Psoas muscle (tissue), 7 donors: ENCODE measurements at regions not wholly inside any gene's neighbourhood (a gene's known extent, or its start where the extent isn't known, plus 50 kb on each side); places are given as distances from the start of the nearest gene placed in this dataset.

ENCODE experiments used
- ATAC-seq, 4 donors: fragments of 200-7000 bp; cut with Tn5 transposase; one replicate each; pipeline ENCODE4 v1.9.1; 2020; ENCODE audit warnings: moderate library complexity in 3 of 4, mild to moderate bottlenecking in 2 of 4
- DNase-seq, 2 donors: peaks; one replicate each; pipeline ENCODE4 v3.0.0-alpha.2; 2020
- H3K27ac ChIP-seq: fragments of 200-600 bp; one replicate; pipeline ENCODE4 v1.8.0; 2022
- H3K27me3 ChIP-seq, 3 donors: fragments of 200-600 bp in 1 of 3; one replicate each; pipeline versions ENCODE4 v1.6.1 to v1.8.0; 2013 to 2022; ENCODE audit warnings: low read length in 2 of 3, mild to moderate bottlenecking in 2 of 3, moderate library complexity in 1 of 3; ENCODE audit not compliant: insufficient read depth in 3 of 3
- H3K36me3 ChIP-seq, 2 donors: fragments of 200-600 bp in 1 of 2; one replicate each; pipeline versions ENCODE4 v1.6.1 to v1.8.0; 2013 to 2022; ENCODE audit warnings: low read depth in 1 of 2, mild to moderate bottlenecking in 1 of 2, moderate library complexity in 1 of 2; ENCODE audit not compliant: insufficient read depth in 1 of 2
- H3K4me1 ChIP-seq: fragments of 200-600 bp; one replicate; pipeline ENCODE4 v1.8.0; 2022
- H3K4me3 ChIP-seq: fragments of 200-600 bp; one replicate; pipeline ENCODE4 v1.8.0; 2022; ENCODE audit warnings: mild to moderate bottlenecking
- H3K9me3 ChIP-seq: fragments of 200-600 bp; one replicate; pipeline ENCODE4 v1.8.0; 2022
- WGBS, 3 donors: extraction: QIAGEN DNeasy Blood & Tissue Kit; methylation state at CpG; one replicate each; pipeline versions ENCODE4 v1.1.6 to v1.1.7; 2013; 5-methylcytosine and 5-hydroxymethylcytosine counted together
- intact Hi-C, 2 donors: fragments of 100-400 bp; cut with DNase I; formaldehyde crosslinking; loops; one replicate each; pipeline versions ENCODE4 v1.11.0 to v1.14.2; 2022
- TF ChIP-seq, protein P1 (sequence below): fragments of 200-600 bp; IDR thresholded peaks from one replicate; pipeline ENCODE4 v1.8.0; 2022; ENCODE audit warnings: antibody characterized with exemption
- donor health status: healthy with polysubstance abuse.
- donor health status: DM: no; HTN: no; CAD: no; lungs with moderate emphysema.
- donor health status: Bipolar disorder and iron deficiency.
- donor health status: healthy.
- donor health status: DM: yes; HTN: yes; CAD: no.
- donor health status: DM: no; HTN: no; CAD: no.
- donor health status: DM: yes; HTN: yes; CAD: no.

GRCh38 chr6:12403947-12404647 lies 113.9 kb downstream of the EDN1 start:
- DNase-seq = no peak
- no peaks in the 10 kb centered on the region for H3K4me1 ChIP-seq
- no peaks in the 10 kb centered on the region for H3K9me3 ChIP-seq
- intact Hi-C loops = no loop called here
- H3K4me3 ChIP-seq = no peak overlapping the region
- no peak for ATAC-seq
- WGBS, 3 donors = 55 to 58% (median 57%) methylated on average over 6 of the region's 6 CpGs
- no peaks in the 10 kb centered on the region for H3K27me3 ChIP-seq
- TF ChIP-seq, protein P1, sequence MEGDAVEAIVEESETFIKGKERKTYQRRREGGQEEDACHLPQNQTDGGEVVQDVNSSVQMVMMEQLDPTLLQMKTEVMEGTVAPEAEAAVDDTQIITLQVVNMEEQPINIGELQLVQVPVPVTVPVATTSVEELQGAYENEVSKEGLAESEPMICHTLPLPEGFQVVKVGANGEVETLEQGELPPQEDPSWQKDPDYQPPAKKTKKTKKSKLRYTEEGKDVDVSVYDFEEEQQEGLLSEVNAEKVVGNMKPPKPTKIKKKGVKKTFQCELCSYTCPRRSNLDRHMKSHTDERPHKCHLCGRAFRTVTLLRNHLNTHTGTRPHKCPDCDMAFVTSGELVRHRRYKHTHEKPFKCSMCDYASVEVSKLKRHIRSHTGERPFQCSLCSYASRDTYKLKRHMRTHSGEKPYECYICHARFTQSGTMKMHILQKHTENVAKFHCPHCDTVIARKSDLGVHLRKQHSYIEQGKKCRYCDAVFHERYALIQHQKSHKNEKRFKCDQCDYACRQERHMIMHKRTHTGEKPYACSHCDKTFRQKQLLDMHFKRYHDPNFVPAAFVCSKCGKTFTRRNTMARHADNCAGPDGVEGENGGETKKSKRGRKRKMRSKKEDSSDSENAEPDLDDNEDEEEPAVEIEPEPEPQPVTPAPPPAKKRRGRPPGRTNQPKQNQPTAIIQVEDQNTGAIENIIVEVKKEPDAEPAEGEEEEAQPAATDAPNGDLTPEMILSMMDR = no peak
- H3K27ac ChIP-seq = no peak overlapping the region
- no peaks in the 10 kb centered on the region for H3K36me3 ChIP-seq

DNA sequence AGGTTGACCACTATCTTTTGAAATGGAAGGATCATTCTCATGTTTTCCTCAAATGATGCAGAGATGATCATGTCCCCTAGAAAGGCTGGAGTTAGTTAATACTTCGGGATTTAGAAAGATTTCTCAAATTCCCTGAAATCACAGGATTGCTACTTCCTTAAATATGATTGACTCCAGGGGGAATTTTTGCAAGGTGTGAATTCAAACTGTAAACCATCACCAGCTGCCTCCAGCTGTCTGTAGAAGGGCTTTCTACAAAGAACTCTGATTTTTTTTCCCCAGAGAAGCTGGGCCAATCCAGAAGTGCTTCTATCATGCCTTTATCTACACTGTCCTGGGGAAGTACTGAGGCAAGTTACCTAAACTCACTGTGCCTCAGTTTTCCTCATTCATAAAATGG lies 114.5 kb downstream of the EDN1 start:
- ATAC-seq = no peak
- Histone ChIP-seq H3K4me1 (no peaks in the 10 kb centered on the region), H3K36me3 (no peaks in the 10 kb centered on the region), H3K9me3 (no peaks in the 10 kb centered on the region), H3K4me3 (no peak overlapping the region), H3K27ac (no peak overlapping the region), H3K27me3 (no peaks in the 10 kb centered on the region)
- TF ChIP-seq, protein P1 = no peak
- intact Hi-C loops = no loop called here
- 25 to 63% (median 57%) methylated on average over 1 of the region's 1 CpG for WGBS, 3 donors
- no peak for DNase-seq

GRCh38 chr6:12408752-12409151 lies 118.6 kb downstream of the EDN1 start:
- ATAC-seq = no peak
- intact Hi-C loops = no loop called here

GRCh38 chr6:12410946-12411345 lies 120.8 kb downstream of the EDN1 start:
- TF ChIP-seq, protein P1 = no peak
- H3K4me1 ChIP-seq = no peaks in the 10 kb centered on the region
- H3K9me3 ChIP-seq = no peaks in the 10 kb centered on the region
- intact Hi-C loops = no loop called here
- ATAC-seq (no peak), DNase-seq (no peak)
- no peaks in the 10 kb centered on the region for H3K36me3 ChIP-seq
- 67 to 84% (median 82%) methylated on average over 4 of the region's 4 CpGs for WGBS, 3 donors
- H3K4me3 ChIP-seq = no peak overlapping the region
- no peak overlapping the region for H3K27ac ChIP-seq
- no peaks in the 10 kb centered on the region for H3K27me3 ChIP-seq

More at GRCh38 chr6:12408752-12409151, 118.6 kb downstream of the EDN1 start:
- DNase-seq = no peak
- no peaks in the 10 kb centered on the region for H3K9me3 ChIP-seq
- no peaks in the 10 kb centered on the region for H3K27me3 ChIP-seq
- H3K4me1 ChIP-seq = no peaks in the 10 kb centered on the region
- H3K36me3 ChIP-seq = no peaks in the 10 kb centered on the region
- no peak overlapping the region for H3K27ac ChIP-seq
- TF ChIP-seq, protein P1 = no peak
- 70 to 77% (median 73%) methylated on average over 9 of the region's 9 CpGs for WGBS, 3 donors
- H3K4me3 ChIP-seq = no peak overlapping the region
